ENCODE measurements at regions not wholly inside any gene's neighbourhood (a gene's known extent, or its start where the extent isn't known, plus 50 kb on each side); places are given as distances from the start of the nearest gene placed in this dataset.

GRCh38 chr9:90433398-90433941 lies 209.2 kb downstream of the DIRAS2 start:
- H3K27ac ChIP-seq: peak overlapping the region; percentile 30
- peak; percentile 85 for DNase-seq (ENCODE audit: low read depth, low spot score)

DNA sequence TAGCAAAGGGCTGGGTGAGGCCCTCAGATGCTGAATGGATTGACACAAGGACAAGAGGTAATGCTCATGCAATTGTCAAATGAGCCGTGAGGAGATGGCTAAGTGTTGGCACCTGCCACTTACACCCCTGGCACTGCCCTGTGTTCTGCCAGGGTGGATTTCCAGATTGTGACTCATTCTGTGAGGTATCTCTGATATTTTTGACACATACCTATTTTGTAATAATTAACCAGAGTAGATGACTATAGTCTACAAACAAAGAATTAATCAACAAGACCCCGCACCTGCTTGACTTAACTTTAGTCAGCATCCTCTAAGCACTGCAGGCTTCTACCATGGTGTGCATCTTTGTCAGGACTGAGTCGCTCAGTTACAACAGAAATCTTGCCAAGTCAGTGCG lies 200.8 kb downstream of the DIRAS2 start:
- H3K27ac ChIP-seq: no peak overlapping the region
- no peak for DNase-seq (ENCODE audit: low read depth, low spot score)

- no peak overlapping the region for H3K27ac ChIP-seq
- DNase-seq (ENCODE audit: low read depth, low spot score): no peak
These were observed 199.9 kb downstream of the DIRAS2 start for GRCh38 chr9:90442723-90443122.

- no peak for DNase-seq (ENCODE audit: low read depth, low spot score)
- no peak overlapping the region for H3K27ac ChIP-seq
These were observed 197.9 kb downstream of the DIRAS2 start for GRCh38 chr9:90444609-90445204.

- no peak for DNase-seq (ENCODE audit: low read depth, low spot score)
- H3K27ac ChIP-seq: no peak overlapping the region
These were observed 197.2 kb downstream of the DIRAS2 start for GRCh38 chr9:90445391-90445790.

GRCh38 chr9:90446200-90446948 lies 196.2 kb downstream of the DIRAS2 start:
- DNase-seq (ENCODE audit: low read depth, low spot score): no peak
- H3K27ac ChIP-seq: no peak overlapping the region

GRCh38 chr9:90447773-90448172 lies 194.9 kb downstream of the DIRAS2 start:
- DNase-seq (ENCODE audit: low read depth, low spot score): no peak
- no peak overlapping the region for H3K27ac ChIP-seq

- DNase-seq (ENCODE audit: low read depth, low spot score): no peak
- H3K27ac ChIP-seq: no peak overlapping the region
These were observed 193.3 kb downstream of the DIRAS2 start for GRCh38 chr9:90449213-90449925.

- no peak for DNase-seq (ENCODE audit: low read depth, low spot score)
- H3K27ac ChIP-seq: no peak overlapping the region
These were observed 190.8 kb downstream of the DIRAS2 start for GRCh38 chr9:90451804-90452203.

DNA sequence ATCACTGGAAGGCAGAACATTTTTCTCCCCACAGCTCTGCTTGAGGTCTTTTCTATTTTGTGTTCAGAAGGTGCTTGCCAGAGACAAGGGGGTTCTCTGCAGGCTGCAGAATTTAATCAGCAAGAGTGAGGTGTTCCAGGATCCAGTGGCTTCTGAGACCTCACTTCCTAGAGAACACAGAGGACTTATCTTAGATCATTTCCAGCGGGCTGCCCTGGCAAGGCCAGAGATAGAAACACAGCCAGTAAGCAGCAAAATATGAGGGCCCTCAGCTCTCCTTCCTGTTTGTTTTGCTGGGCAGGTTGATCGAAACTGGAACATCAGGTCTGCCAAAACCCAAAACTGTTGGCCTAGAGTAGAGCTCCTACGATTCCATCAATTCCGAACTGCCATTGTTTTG lies 187.3 kb downstream of the DIRAS2 start:
- no peak overlapping the region for H3K27ac ChIP-seq
- no peak for DNase-seq (ENCODE audit: low read depth, low spot score)

DNA sequence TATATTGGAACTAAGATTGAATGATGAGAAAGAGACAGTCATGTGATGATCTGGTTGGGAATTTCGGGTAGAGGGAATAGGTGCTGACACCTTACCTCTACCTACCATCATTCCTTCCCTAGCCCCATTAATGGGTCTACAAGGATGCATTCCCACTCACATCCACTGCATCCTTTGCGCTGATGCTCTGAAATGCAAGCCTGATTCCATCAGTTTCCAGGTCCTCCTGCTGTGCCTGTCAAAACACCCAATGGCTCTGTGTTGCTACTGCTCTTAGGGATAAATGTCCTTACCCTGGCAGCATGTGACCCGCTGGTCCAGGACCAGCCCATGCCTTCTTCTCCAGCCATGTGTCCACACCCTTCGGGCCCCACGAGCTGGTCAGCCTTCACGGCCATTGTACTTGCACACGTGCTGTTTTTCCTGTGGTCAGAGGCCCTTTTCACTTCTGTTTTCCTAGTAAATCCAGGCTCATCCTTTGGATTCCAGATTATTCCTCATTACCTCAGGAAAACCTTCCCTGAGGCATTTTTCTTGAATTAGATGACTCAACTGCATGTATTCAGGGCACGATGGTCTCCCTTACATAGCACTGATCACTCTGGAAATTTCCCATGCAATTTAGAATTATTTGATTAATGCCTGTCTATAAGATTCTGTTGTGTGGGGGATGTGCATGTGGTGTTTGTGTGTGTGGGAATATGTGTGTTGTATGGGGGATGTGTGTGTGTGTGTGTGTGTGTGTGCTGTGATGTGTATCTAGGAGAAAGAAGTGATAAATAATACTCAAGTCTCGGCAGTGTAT lies 185.0 kb downstream of the DIRAS2 start:
- H3K27ac ChIP-seq: no peak overlapping the region
- no peak for DNase-seq (ENCODE audit: low read depth, low spot score)

DNA sequence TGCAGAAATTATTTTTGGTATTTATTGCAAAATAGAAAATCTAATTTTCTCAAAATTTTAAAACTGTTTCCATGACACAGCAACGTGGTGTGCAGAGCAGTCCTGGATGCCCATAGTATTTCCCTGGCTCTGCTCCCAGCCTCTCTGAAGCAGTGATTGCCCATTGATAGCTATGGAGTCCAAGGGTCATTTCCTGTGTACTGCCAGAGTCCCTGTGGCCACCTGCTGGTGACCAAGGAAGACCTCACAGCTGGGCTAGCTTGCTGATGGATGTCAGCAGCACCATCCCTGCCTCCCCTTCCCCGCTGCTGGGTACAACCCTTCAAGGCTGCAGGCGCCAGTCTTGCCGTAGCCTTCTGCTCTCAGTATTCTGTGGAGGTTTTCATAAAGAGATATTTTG lies 184.1 kb downstream of the DIRAS2 start:
- DNase-seq (ENCODE audit: low read depth, low spot score): no peak
- H3K27ac ChIP-seq: no peak overlapping the region

DNA sequence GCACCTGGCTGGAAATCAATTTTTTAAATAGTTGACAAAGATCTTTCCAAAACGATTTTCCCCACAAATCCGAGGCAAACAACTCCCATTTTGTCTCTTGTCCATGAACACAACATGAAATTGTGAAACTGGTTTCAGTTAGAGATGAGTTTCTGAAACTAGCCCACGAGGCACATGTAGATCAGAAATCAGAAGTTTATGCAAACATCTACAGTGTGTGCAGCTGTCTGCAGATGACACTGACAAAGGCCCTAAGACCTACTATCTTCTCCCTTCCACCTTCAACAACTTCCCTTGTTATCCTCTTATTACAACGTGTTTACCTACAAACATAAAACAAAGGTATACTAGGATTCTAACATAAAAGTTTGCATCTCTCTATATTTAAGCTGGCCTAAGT lies 183.3 kb downstream of the DIRAS2 start:
- DNase-seq (ENCODE audit: low read depth, low spot score): no peak
- no peak overlapping the region for H3K27ac ChIP-seq

DNA sequence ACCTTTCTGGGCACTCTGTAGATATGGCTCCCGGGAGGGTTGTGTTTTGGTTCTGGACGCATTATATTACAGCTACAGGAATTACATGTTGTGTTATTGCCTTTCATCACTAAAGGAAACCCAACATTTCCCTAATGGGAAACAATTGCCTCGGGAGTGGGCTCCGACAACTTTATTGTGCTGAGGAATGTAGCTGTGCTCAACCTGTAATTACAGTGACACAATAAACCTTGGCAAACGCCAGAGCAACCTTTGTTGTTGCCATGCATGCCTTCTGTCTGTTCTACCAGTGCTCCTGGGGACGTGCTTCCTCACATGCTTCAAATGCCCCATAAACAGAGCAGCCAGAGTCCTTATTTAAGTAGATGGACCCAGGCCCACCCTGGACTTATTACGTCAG lies 182.4 kb downstream of the DIRAS2 start:
- H3K27ac ChIP-seq: no peak overlapping the region
- no peak for DNase-seq (ENCODE audit: low read depth, low spot score)

DNA sequence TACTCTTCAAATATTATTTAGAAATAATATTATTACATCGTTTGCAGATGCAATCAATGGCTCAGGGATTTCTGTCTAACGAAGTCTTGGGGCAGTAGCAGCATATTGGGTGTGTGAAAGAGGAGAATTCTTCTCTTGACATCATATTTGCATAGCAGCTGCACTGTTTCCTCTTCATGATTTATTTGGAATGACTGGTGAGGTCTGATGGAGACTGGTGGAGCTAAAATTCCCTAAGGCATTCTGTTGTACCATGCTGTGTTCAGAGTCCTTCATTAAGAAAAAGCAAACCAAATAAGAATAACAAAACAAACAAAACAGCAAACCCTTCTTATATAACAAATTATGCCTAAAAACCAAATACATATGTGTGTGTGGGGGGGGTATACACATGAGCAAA lies 177.6 kb downstream of the DIRAS2 start:
- H3K27ac ChIP-seq: no peak overlapping the region
- DNase-seq (ENCODE audit: low read depth, low spot score): no peak

DNA sequence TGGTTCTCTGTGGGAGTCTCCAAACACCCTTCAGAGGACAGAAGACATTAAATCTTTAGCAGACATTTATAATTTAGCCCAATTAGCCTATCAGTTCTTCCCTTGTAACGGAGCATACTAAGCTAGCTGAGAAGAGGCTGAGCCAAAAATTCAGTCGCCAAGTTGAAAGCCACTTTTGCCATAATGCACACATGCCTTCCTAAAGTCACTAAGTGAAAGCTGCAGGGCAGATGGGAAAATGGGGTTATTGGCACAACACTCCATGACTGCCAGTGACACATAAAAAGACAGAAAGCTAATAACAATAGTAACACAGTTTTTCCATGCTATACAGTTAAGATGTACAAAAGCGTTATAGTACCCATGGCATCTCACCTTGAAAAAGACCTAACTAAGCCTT lies 176.2 kb downstream of the DIRAS2 start:
- no peak for DNase-seq (ENCODE audit: low read depth, low spot score)
- no peak overlapping the region for H3K27ac ChIP-seq

DNA sequence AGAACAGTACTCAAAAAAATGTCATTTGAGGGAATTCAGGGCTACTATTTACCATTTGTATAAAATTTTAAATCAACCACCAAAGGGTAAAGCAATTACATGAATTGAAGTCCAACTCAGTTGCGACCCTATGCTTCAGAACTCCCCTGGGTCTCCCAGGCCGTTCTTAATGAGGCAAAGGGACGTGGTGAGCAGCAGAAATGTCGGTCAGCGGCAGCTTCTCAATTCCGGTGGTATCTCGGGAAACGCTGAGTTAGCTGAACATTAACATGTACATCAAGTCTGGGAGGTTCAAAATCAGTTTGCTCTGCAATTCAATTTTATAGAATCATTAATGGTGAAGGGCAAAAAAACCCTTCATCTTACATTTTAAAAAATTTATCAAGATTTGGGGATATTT lies 173.2 kb downstream of the DIRAS2 start:
- DNase-seq (ENCODE audit: low read depth, low spot score): no peak
- no peak overlapping the region for H3K27ac ChIP-seq

DNA sequence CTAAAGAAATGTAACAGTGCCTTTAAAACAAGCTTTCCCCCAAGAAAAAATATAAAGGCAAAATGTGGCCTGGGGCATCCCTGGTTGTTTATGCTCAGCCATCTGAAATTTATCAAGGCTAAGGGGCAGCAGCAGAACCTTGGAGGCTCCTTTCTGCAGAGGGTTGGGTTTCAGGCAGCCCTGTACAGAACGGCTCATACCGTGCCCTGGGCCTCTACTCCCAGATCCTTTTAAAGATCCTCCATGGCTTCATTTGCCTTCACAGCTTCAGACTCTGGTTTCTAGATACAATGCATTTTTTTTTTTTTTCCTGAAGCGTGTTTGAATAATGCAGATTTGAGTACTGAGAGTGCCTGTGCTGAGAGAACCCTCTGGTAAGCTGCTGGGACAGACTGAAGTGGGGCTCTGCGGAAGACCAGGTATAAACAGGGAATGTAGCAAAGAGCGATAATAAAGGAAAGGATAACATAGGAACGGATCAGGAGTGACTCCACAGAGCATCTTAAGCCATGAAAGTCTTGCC lies 172.7 kb downstream of the DIRAS2 start:
- H3K27ac ChIP-seq: no peak overlapping the region
- no peak for DNase-seq (ENCODE audit: low read depth, low spot score)

GRCh38 chr9:90476058-90476457 lies 166.6 kb downstream of the DIRAS2 start:
- DNase-seq (ENCODE audit: low read depth, low spot score): no peak

GRCh38 chr9:90477535-90477934 lies 165.1 kb downstream of the DIRAS2 start:
- H3K27ac ChIP-seq: no peak overlapping the region
- DNase-seq (ENCODE audit: low read depth, low spot score): no peak

More at GRCh38 chr9:90476058-90476457, 166.6 kb downstream of the DIRAS2 start:
- H3K27ac ChIP-seq: no peak overlapping the region

All from epithelial cell of prostate (primary cell).